ENCODE measurements at regions not wholly inside any gene's neighbourhood (a gene's known extent, or its start where the extent isn't known, plus 50 kb on each side); places are given as distances from the start of the nearest gene placed in this dataset.

DNA sequence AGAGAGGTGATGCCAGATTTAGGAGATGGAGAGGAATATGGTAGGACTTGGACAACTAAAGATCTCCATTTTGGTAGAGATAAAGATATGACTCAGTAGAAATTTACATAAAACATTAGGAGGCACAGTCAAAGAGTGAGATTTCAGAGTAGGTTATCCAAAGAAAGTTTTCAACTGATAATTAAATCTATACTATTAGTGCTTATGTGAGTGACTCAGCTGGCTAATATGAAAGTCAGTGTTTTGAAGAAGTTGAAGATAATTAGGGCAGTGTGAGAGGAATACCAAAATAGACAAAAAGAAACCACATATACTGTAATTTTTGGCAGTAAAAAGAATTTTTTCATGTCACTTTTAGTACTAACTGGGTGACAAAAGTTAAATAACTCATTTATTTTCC, 712.8 kb upstream of the HS3ST5 start:
- CTCF ChIA-PET = no interaction called here
- no peak overlapping the region for H3K4me2 ChIP-seq (ENCODE audit: control insufficient read depth, insufficient read depth)
- RAD21 ChIA-PET (ENCODE audit: unreplicated experiment) = no interaction called here
- DNase-seq (ENCODE audit: low read depth, low spot score) (no peak), FAIRE-seq (no peak), ATAC-seq (peak; percentile 78)
- H2AFZ ChIP-seq (ENCODE audit: control insufficient read depth, low read depth, low read length) = no peak overlapping the region
- no peaks in the 10 kb centered on the region for H3K4me1 ChIP-seq (ENCODE audit: control insufficient read depth, insufficient read depth, low read length)
- no peaks in the 10 kb centered on the region for H3K27me3 ChIP-seq (replicated peaks in 1 of 2; ENCODE audit: control insufficient read depth in 2 of 2, insufficient read depth in 2 of 2, low read length in 1 of 2)
- H3K79me2 ChIP-seq (ENCODE audit: control insufficient read depth, insufficient read depth, low read length) = no peaks in the 10 kb centered on the region
- H4K20me1 ChIP-seq (ENCODE audit: control insufficient read depth, insufficient read depth) = no peaks in the 10 kb centered on the region
- no peaks in the 10 kb centered on the region for H3K9me3 ChIP-seq (replicated peaks; ENCODE audit: control insufficient read depth, insufficient read depth, low read length)
- no peak overlapping the region for H3K9ac ChIP-seq (ENCODE audit: control insufficient read depth, insufficient read depth, low read length)
- no TSS peak for BruUV-seq (replicated peaks)
- H3K36me3 ChIP-seq (ENCODE audit: control insufficient read depth in 2 of 2, insufficient read depth in 2 of 2, low read length in 1 of 2) = no peaks in the 10 kb centered on the region
- in situ Hi-C loops (cut with MboI) (no loop called here), intact Hi-C loops (cut with micrococcal nuclease; ENCODE audit: unreplicated experiment) (loop anchor here (10.0 kb wide), 1 partner anchor 839 kb away; no protein-coding TSS in a partner anchor)
- SMC1A ChIA-PET (ENCODE audit: uncharacterized antibody, unreplicated experiment) = interaction anchor here (1.4 kb wide), 1 partner anchor 12 kb away, joined by 3 read pairs; no protein-coding TSS in a partner anchor
- H3K4me3 ChIP-seq = no peak overlapping the region
- POLR2A ChIA-PET = no interaction called here
- no peak overlapping the region for H3K27ac ChIP-seq (ENCODE audit: control insufficient read depth, insufficient read depth)
- TF ChIP-seq GABPA (IDR thresholded peaks at IDR 0.05; ENCODE audit: low read depth) (no peak), CBFB (IDR thresholded peaks at IDR 0.05; ENCODE audit: low read depth) (no peak), SMAD5 (IDR thresholded peaks at IDR 0.05; ENCODE audit: low read depth) (no peak), TBL1XR1 (IDR thresholded peaks at IDR 0.05; ENCODE audit: low read depth, low read length) (no peak), IKZF1 (conservative IDR thresholded peaks at IDR 0.05) (0 out of 2 replicates have a peak, but pooled peaks have one; percentile 32), MTA3 (IDR thresholded peaks at IDR 0.05; ENCODE audit: borderline replicate concordance, low read length) (no peak), RCOR1 (conservative IDR thresholded peaks at IDR 0.05; ENCODE audit: low read depth, low read length) (no peak), WRNIP1 (IDR thresholded peaks at IDR 0.05; ENCODE audit: borderline replicate concordance, low read depth, low read length) (no peak), EED (IDR thresholded peaks at IDR 0.05; ENCODE audit: low read depth) (no peak), ZNF24 (IDR thresholded peaks at IDR 0.05) (0 out of 2 replicates have a peak, but pooled peaks have one; percentile 44), MTA2 (IDR thresholded peaks at IDR 0.05; ENCODE audit: low read depth) (peak; percentile 97), DPF2 (IDR thresholded peaks at IDR 0.05) (0 out of 2 replicates have a peak, but pooled peaks have one; percentile 23), ZNF217 (IDR thresholded peaks at IDR 0.05) (0 out of 2 replicates have a peak, but pooled peaks have one; percentile 56), SMARCA5 (IDR thresholded peaks at IDR 0.05) (no peak), SIN3A (IDR thresholded peaks at IDR 0.05; ENCODE audit: low read depth, low read length) (no peak), SRF (IDR thresholded peaks at IDR 0.05; ENCODE audit: low read depth in 2 of 2, low read length in 2 of 2) (no peak)
- TF ChIP-seq, protein P1, sequence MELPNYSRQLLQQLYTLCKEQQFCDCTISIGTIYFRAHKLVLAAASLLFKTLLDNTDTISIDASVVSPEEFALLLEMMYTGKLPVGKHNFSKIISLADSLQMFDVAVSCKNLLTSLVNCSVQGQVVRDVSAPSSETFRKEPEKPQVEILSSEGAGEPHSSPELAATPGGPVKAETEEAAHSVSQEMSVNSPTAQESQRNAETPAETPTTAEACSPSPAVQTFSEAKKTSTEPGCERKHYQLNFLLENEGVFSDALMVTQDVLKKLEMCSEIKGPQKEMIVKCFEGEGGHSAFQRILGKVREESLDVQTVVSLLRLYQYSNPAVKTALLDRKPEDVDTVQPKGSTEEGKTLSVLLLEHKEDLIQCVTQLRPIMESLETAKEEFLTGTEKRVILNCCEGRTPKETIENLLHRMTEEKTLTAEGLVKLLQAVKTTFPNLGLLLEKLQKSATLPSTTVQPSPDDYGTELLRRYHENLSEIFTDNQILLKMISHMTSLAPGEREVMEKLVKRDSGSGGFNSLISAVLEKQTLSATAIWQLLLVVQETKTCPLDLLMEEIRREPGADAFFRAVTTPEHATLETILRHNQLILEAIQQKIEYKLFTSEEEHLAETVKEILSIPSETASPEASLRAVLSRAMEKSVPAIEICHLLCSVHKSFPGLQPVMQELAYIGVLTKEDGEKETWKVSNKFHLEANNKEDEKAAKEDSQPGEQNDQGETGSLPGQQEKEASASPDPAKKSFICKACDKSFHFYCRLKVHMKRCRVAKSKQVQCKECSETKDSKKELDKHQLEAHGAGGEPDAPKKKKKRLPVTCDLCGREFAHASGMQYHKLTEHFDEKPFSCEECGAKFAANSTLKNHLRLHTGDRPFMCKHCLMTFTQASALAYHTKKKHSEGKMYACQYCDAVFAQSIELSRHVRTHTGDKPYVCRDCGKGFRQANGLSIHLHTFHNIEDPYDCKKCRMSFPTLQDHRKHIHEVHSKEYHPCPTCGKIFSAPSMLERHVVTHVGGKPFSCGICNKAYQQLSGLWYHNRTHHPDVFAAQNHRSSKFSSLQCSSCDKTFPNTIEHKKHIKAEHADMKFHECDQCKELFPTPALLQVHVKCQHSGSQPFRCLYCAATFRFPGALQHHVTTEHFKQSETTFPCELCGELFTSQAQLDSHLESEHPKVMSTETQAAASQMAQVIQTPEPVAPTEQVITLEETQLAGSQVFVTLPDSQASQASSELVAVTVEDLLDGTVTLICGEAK (IDR thresholded peaks at IDR 0.05; ENCODE audit: borderline replicate concordance) = no peak
- TF ChIP-seq, protein P2, sequence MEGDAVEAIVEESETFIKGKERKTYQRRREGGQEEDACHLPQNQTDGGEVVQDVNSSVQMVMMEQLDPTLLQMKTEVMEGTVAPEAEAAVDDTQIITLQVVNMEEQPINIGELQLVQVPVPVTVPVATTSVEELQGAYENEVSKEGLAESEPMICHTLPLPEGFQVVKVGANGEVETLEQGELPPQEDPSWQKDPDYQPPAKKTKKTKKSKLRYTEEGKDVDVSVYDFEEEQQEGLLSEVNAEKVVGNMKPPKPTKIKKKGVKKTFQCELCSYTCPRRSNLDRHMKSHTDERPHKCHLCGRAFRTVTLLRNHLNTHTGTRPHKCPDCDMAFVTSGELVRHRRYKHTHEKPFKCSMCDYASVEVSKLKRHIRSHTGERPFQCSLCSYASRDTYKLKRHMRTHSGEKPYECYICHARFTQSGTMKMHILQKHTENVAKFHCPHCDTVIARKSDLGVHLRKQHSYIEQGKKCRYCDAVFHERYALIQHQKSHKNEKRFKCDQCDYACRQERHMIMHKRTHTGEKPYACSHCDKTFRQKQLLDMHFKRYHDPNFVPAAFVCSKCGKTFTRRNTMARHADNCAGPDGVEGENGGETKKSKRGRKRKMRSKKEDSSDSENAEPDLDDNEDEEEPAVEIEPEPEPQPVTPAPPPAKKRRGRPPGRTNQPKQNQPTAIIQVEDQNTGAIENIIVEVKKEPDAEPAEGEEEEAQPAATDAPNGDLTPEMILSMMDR (IDR thresholded peaks at IDR 0.05 in 2 of 3, conservative IDR thresholded peaks at IDR 0.05 in 1 of 3; ENCODE audit: control insufficient read depth in 2 of 3, extremely low read depth in 1 of 3, insufficient read depth in 1 of 3, low read depth in 3 of 3, low read length in 3 of 3) = no peak
- TF ChIP-seq, protein P3, sequence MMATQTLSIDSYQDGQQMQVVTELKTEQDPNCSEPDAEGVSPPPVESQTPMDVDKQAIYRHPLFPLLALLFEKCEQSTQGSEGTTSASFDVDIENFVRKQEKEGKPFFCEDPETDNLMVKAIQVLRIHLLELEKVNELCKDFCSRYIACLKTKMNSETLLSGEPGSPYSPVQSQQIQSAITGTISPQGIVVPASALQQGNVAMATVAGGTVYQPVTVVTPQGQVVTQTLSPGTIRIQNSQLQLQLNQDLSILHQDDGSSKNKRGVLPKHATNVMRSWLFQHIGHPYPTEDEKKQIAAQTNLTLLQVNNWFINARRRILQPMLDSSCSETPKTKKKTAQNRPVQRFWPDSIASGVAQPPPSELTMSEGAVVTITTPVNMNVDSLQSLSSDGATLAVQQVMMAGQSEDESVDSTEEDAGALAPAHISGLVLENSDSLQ (IDR thresholded peaks at IDR 0.05) = 0 out of 2 replicates have a peak, but pooled peaks have one; percentile 17
